ENCODE measurements at regions not wholly inside any gene's neighbourhood (a gene's known extent, or its start where the extent isn't known, plus 50 kb on each side); places are given as distances from the start of the nearest gene placed in this dataset.

DNA sequence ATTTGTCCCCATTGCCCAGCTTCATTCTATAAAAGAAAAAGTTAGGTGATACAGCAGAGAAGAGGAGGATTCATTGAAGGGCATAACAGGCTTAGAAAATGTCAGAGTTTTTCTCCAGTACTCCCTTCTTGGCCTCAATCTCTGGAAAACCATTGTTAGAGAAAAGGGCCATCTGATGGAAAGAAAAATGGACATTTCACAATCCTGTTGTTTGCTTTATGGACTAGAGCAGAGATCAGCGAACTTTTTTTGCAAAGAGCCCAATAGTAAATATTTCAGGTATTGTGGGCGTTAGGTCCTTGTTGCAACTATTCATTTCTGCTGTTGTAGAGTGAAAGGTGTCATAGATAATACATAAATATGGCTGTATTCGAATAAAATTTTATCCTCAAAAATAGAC lies 208.8 kb downstream of the TLE4 start:
- Histone ChIP-seq H3K27me3 (ENCODE audit: insufficient read depth, low read depth, severe bottlenecking) (no peaks in the 10 kb centered on the region), H3K9me3 (ENCODE audit: severe bottlenecking) (no peaks in the 10 kb centered on the region), H3K27ac (no peak overlapping the region), H3K4me3 (ENCODE audit: low read depth, low read length) (no peak overlapping the region), H3K36me3 (no peaks in the 10 kb centered on the region)
- DNase-seq = no peak
- TF ChIP-seq, protein P1, sequence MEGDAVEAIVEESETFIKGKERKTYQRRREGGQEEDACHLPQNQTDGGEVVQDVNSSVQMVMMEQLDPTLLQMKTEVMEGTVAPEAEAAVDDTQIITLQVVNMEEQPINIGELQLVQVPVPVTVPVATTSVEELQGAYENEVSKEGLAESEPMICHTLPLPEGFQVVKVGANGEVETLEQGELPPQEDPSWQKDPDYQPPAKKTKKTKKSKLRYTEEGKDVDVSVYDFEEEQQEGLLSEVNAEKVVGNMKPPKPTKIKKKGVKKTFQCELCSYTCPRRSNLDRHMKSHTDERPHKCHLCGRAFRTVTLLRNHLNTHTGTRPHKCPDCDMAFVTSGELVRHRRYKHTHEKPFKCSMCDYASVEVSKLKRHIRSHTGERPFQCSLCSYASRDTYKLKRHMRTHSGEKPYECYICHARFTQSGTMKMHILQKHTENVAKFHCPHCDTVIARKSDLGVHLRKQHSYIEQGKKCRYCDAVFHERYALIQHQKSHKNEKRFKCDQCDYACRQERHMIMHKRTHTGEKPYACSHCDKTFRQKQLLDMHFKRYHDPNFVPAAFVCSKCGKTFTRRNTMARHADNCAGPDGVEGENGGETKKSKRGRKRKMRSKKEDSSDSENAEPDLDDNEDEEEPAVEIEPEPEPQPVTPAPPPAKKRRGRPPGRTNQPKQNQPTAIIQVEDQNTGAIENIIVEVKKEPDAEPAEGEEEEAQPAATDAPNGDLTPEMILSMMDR (IDR thresholded peaks at IDR 0.05; ENCODE audit: low read depth, low read length) = no peak

DNA sequence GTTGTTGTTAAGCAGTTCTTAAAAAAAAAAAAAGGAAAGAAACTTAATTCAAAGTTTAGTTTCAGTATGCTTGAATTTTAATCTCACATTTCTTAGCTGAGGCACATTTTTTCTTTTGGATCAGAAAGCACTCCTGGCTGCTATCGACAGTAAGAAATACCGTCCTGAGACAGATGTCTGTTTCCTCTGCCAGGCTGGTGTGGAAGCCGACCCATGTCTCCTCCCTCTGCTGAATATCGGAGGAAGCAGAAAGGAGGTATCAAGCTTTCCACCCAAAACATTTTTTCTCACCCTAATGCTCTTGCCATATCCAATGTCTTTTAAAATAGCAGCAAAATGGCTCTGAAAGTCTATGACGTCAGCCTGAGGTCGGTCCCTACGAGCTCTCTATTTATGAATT lies 208.1 kb downstream of the TLE4 start:
- Histone ChIP-seq H3K27me3 (ENCODE audit: insufficient read depth, low read depth, severe bottlenecking) (no peaks in the 10 kb centered on the region), H3K4me3 (ENCODE audit: low read depth, low read length) (peak overlapping the region; percentile 22)

DNA sequence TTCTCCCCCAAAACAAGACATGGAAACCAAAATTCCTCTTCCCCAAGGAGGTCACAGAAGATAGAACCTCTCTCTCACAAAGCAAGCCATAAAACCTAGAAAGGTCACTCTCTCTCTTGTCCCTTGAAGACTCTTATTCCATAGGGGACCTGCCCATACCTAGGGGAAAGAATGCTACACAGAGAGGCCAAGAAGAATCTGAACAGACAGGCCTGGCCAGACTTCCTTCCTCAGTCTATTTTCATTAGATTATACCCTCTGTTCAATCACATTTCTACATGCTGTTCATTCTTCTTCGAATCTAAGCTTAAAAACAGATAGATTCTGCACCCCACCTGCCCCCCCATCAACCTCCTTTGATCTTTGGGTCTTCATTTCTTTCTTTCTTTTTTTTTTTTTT lies 206.8 kb downstream of the TLE4 start:
- no peaks in the 10 kb centered on the region for H3K27me3 ChIP-seq (ENCODE audit: insufficient read depth, low read depth, severe bottlenecking)
- no peaks in the 10 kb centered on the region for H3K36me3 ChIP-seq
- no peaks in the 10 kb centered on the region for H3K9me3 ChIP-seq (ENCODE audit: severe bottlenecking)
- DNase-seq = no peak
- TF ChIP-seq, protein P1 (IDR thresholded peaks at IDR 0.05; ENCODE audit: low read depth, low read length) = no peak
- H3K27ac ChIP-seq = no peak overlapping the region
- H3K4me3 ChIP-seq (ENCODE audit: low read depth, low read length) = no peak overlapping the region

More for the DNA sequence above, 208.1 kb downstream of the TLE4 start:
- Histone ChIP-seq H3K9me3 (ENCODE audit: severe bottlenecking) (no peaks in the 10 kb centered on the region), H3K27ac (no peak overlapping the region), H3K36me3 (no peaks in the 10 kb centered on the region)
- no peak for DNase-seq
- TF ChIP-seq, protein P1 (IDR thresholded peaks at IDR 0.05; ENCODE audit: low read depth, low read length) = no peak

DNA sequence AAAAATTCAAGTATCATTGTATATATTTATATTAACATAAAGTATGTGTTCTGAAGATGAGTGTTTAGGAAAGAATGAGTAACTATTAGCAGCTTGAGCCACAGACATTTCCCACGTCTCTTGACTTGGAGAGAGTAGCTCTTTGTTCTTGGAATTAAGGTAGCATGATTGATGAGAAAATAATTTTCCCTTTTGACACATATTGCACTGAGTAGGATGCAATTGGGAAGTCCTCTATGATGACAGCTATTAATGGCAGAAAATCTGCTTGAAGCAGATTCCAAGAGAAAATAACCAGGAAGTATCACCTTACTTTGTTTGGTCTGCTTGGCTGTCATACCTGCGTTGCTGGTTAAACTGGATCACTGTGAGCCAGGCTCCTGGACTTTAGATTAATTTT lies 204.8 kb downstream of the TLE4 start:
- DNase-seq = no peak
- TF ChIP-seq, protein P1 (IDR thresholded peaks at IDR 0.05; ENCODE audit: low read depth, low read length) = no peak
- Histone ChIP-seq H3K27ac (no peak overlapping the region), H3K27me3 (ENCODE audit: insufficient read depth, low read depth, severe bottlenecking) (no peaks in the 10 kb centered on the region), H3K9me3 (ENCODE audit: severe bottlenecking) (no peaks in the 10 kb centered on the region), H3K36me3 (no peaks in the 10 kb centered on the region), H3K4me3 (ENCODE audit: low read depth, low read length) (no peak overlapping the region)

Measured in WERI-Rb-1 (cell line).